ENCODE measurements at regions not wholly inside any gene's neighbourhood (a gene's known extent, or its start where the extent isn't known, plus 50 kb on each side); places are given as distances from the start of the nearest gene placed in this dataset.
A peak's percentile ranks its signal among the peaks of the same experiment; 100 is the strongest.
"Not testable (repeated sequence)": the region's sequence is repeated elsewhere in the genome, so short reads cannot be mapped to it uniquely, and the experiment has no call there.

DNA sequence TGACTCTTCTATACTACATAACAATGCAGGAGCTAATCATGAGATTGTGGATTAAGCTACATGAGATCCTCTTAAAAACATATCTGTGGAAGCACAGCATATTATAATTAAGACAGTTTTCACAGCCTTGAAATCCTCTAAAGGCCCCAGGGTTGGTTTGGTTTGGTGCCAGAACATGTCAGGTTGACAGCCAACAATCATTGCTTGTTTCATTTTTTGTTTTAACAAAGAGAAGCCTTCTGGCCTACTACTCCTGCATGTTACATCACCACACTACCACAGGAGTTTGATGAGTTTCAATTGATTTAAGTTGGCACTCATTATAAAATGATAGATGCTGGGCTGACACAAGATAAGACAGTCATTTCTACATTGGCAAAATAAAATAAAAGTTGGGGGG, 255.9 kb upstream of the ERBB4 start:
- H3K4me3 ChIP-seq: no peak overlapping the region
- H3K36me3 ChIP-seq (replicated peaks in 1 of 2; ENCODE audit: insufficient read depth in 1 of 2, low read depth in 2 of 2): no peaks in the 10 kb centered on the region
- H3K27me3 ChIP-seq: no peaks in the 10 kb centered on the region
- ATAC-seq (no peak), DNase-seq (no peak)
- TF ChIP-seq POLR2A (IDR thresholded peaks at IDR 0.05) (no peak), CTCF (IDR thresholded peaks at IDR 0.05) (no peak)
- H3K9me3 ChIP-seq: no peaks in the 10 kb centered on the region
- intact Hi-C loops (cut with DNase I): no loop called here
- H3K4me1 ChIP-seq: no peaks in the 10 kb centered on the region
- no peak overlapping the region for H3K27ac ChIP-seq

DNA sequence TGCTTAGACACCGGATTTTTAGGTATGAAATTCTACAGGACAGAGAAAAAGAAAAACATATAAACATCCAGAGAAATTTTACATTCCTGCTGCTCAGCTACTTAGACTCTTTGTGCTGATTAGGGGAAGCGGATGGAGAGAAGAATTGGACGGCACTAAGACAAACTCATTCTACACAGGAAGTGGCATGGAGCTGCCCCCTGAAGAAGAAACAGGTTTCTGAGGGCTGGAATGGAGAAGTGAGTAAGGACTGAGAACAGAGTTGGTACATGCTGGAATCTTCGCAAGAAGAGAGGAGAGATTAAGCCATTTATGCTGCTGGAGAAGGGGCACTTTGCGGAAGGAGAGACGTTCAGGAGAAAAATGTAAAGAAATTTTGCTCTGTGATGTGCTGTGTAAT, 253.0 kb upstream of the ERBB4 start:
- Histone ChIP-seq H3K4me1 (no peaks in the 10 kb centered on the region), H3K27ac (no peak overlapping the region), H3K4me3 (no peak overlapping the region), H3K27me3 (no peaks in the 10 kb centered on the region), H3K9me3 (no peaks in the 10 kb centered on the region), H3K36me3 (replicated peaks in 1 of 2; ENCODE audit: insufficient read depth in 1 of 2, low read depth in 2 of 2) (no peaks in the 10 kb centered on the region)
- 59 to 81% methylated on average over 6 of the region's 6 CpGs for WGBS, 2 donors
- no peak for TF ChIP-seq CTCF (IDR thresholded peaks at IDR 0.05)
- no peak for TF ChIP-seq POLR2A (IDR thresholded peaks at IDR 0.05)
- DNase-seq (no peak), ATAC-seq (no peak)
- intact Hi-C loops (cut with DNase I): no loop called here

DNA sequence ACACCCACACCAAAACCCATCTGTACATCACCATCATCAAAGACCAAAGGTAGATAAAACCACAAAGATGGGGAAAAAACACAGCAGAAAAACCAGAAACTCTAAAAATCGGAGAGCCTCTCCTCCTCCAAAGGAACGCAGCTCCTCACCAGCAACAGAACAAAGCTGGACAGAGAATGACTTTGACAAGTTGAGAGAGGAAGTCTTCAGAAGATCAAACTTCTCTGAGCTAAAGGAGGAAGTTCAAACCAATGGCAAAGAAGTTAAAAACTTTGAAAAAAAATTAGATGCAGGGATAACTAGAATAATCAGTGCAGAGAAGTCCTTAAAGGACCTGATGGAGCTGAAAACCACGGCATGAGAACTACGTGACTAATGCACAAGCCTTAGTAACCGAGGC, 247.5 kb upstream of the ERBB4 start:
- intact Hi-C loops (cut with DNase I); H3K4me1 ChIP-seq; H3K27me3 ChIP-seq; H3K27ac ChIP-seq; DNase-seq; H3K4me3 ChIP-seq; H3K9me3 ChIP-seq; ATAC-seq; H3K36me3 ChIP-seq (replicated peaks in 1 of 2; ENCODE audit: insufficient read depth in 1 of 2, low read depth in 2 of 2): not testable (repeated sequence)
- 62 to 69% methylated on average over 5 of the region's 5 CpGs for WGBS, 2 donors

DNA sequence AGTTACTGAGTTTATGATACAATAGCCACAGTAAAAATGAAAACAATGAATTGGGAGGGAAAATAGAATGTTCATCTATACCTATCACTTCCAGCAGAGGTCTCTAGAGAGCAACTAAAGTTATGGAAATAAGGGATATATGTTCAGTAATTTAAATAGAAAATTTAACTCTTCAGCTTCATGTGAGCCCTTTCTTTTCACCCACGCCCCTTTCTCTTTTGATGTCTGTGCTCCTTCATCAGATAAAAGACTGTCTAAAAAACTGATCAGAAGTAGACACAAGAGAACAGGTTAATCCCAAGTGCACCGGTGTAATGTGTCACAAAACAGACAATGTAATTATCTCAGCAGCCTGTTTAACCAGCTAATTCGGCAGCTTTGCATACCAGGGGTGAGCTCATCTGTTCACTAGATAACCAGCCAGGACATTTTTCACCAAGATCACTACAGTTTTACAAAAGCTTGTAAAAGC, 238.5 kb upstream of the ERBB4 start:
- ATAC-seq (no peak), DNase-seq (no peak)
- Histone ChIP-seq H3K27ac (no peak overlapping the region), H3K36me3 (replicated peaks in 1 of 2; ENCODE audit: insufficient read depth in 1 of 2, low read depth in 2 of 2) (no peaks in the 10 kb centered on the region), H3K4me1 (peaks cover 3% of the 10 kb centered on the region), H3K4me3 (no peak overlapping the region), H3K27me3 (no peaks in the 10 kb centered on the region), H3K9me3 (no peaks in the 10 kb centered on the region)
- TF ChIP-seq CTCF (IDR thresholded peaks at IDR 0.05) (peak; percentile 25 to 69 (median 59)), POLR2A (IDR thresholded peaks at IDR 0.05) (no peak)
- intact Hi-C loops (cut with DNase I): loop anchor here (10.0 kb wide), 1 partner anchor 378 kb away; the partner anchor contains the start of gene IKZF2
- WGBS, 2 donors: 4 to 6% methylated on average over 3 of the region's 3 CpGs

GRCh38 chr2:212773808-212774339, 235.3 kb upstream of the ERBB4 start:
- no peak for DNase-seq
- no peak for ATAC-seq
- no peak overlapping the region for H3K27ac ChIP-seq
- WGBS, 2 donors: 47 to 71% methylated on average over 1 of the region's 1 CpG
- peaks cover 3% of the 10 kb centered on the region for H3K4me1 ChIP-seq
- TF ChIP-seq POLR2A (IDR thresholded peaks at IDR 0.05) (no peak), CTCF (IDR thresholded peaks at IDR 0.05) (no peak)
- H3K36me3 ChIP-seq (replicated peaks in 1 of 2; ENCODE audit: insufficient read depth in 1 of 2, low read depth in 2 of 2): no peaks in the 10 kb centered on the region
- no peaks in the 10 kb centered on the region for H3K9me3 ChIP-seq
- H3K27me3 ChIP-seq: no peaks in the 10 kb centered on the region
- intact Hi-C loops (cut with DNase I): loop anchor here (10.0 kb wide), 1 partner anchor 381 kb away; the partner anchor contains the start of gene IKZF2
- H3K4me3 ChIP-seq: no peak overlapping the region
